ENCODE measurements at regions not wholly inside any gene's neighbourhood (a gene's known extent, or its start where the extent isn't known, plus 50 kb on each side); places are given as distances from the start of the nearest gene placed in this dataset.
A peak's percentile ranks its signal among the peaks of the same experiment; 100 is the strongest.

GRCh38 chr14:71632440-71632946, 299.7 kb upstream of the RGS6 start:
- Mint-ChIP-seq H3K4me3 (no peak overlapping the region), H3K9me3 (peaks cover 11% of the 10 kb centered on the region; the same call in 1 of the 2 replicates), H3K36me3 (ENCODE audit: low read depth) (peaks cover 75% of the 10 kb centered on the region), H3K4me1 (ENCODE audit: low read depth) (peaks cover 44% of the 10 kb centered on the region), H3K27ac (peak overlapping the region; percentile 13; the same call in 1 of the 2 replicates), H3K27me3 (ENCODE audit: insufficient read depth) (peaks cover 8% of the 10 kb centered on the region)
- DNase-seq, result no peak
- TF ChIP-seq CTCF (IDR thresholded peaks at IDR 0.05), result no peak

DNA sequence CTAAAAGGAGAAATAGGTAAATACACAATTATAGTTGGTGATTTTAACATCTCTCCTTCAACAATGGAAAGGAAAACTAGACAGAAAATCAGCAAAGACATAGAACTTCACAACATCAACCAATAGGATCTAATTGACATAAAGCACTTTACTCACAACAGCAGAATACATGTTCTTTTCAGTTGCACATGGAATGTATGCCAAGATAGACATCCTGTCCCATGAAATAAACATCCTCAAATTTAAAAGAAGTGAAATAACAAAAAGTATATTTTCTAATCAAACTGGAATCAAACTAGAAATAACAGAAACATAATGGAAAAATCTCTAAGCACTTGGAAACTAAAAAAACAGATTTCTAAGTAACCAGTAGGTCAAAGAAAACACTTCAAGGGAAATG, 296.2 kb upstream of the RGS6 start:
- Mint-ChIP-seq H3K36me3 (ENCODE audit: low read depth) (peaks cover 77% of the 10 kb centered on the region), H3K27ac (peak overlapping the region; percentile 4; the same call in 1 of the 2 replicates), H3K9me3 (peaks cover 7% of the 10 kb centered on the region; the same call in 1 of the 2 replicates), H3K4me3 (no peak overlapping the region), H3K27me3 (ENCODE audit: insufficient read depth) (peaks cover 8% of the 10 kb centered on the region), H3K4me1 (ENCODE audit: low read depth) (peaks cover 33% of the 10 kb centered on the region)
- no peak for TF ChIP-seq CTCF (IDR thresholded peaks at IDR 0.05)
- no peak for DNase-seq

GRCh38 chr14:71636820-71637471, 295.3 kb upstream of the RGS6 start:
- TF ChIP-seq CTCF (IDR thresholded peaks at IDR 0.05), result no peak
- peaks cover 8% of the 10 kb centered on the region for H3K27me3 Mint-ChIP-seq (ENCODE audit: insufficient read depth)
- H3K9me3 Mint-ChIP-seq, result peaks cover 7% of the 10 kb centered on the region; the same call in 1 of the 2 replicates
- no peak overlapping the region for H3K4me3 Mint-ChIP-seq
- H3K4me1 Mint-ChIP-seq (ENCODE audit: low read depth), result peaks cover 31% of the 10 kb centered on the region
- DNase-seq, result no peak
- peaks cover 76% of the 10 kb centered on the region for H3K36me3 Mint-ChIP-seq (ENCODE audit: low read depth)
- H3K27ac Mint-ChIP-seq, result no peak overlapping the region; the same call in 1 of the 2 replicates

GRCh38 chr14:71638523-71639196, 293.6 kb upstream of the RGS6 start:
- Mint-ChIP-seq H3K27ac (peak overlapping the region; percentile 31), H3K4me1 (ENCODE audit: low read depth) (peaks cover 32% of the 10 kb centered on the region), H3K4me3 (peak overlapping the region; percentile 0; the same call in 1 of the 2 replicates), H3K27me3 (ENCODE audit: insufficient read depth) (peaks cover 8% of the 10 kb centered on the region), H3K9me3 (peaks cover 14% of the 10 kb centered on the region), H3K36me3 (ENCODE audit: low read depth) (peaks cover 81% of the 10 kb centered on the region)
- TF ChIP-seq CTCF (IDR thresholded peaks at IDR 0.05), result no peak
- DNase-seq, result no peak

DNA sequence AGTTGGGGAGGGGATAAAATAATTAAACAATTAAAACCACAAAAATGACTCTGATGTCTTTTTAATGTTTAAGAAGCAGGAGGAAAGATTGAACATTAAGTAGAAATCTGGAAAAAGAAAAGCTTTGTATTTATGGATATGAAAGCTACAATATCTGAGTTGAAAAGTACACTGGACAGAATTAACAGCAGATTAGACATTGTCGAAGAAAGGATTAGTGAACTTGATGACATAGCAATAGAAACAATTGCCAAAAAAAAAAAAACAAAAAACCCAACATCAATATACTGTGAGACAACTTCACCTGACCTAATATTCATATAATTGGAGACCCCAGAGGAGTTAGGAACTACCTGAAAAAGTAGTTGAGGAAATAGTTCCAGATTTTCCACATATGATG, 289.5 kb upstream of the RGS6 start:
- Mint-ChIP-seq H3K27me3 (ENCODE audit: insufficient read depth) (no peaks in the 10 kb centered on the region; the same call in 1 of the 2 replicates), H3K27ac (peak overlapping the region; percentile 26; the same call in 1 of the 2 replicates), H3K4me1 (ENCODE audit: low read depth) (peaks cover 42% of the 10 kb centered on the region), H3K36me3 (ENCODE audit: low read depth) (peaks cover 71% of the 10 kb centered on the region), H3K4me3 (no peak overlapping the region), H3K9me3 (peaks cover 9% of the 10 kb centered on the region)
- DNase-seq, result no peak
- TF ChIP-seq CTCF (IDR thresholded peaks at IDR 0.05), result no peak
